Kidney epithelial cell (primary cell): ENCODE measurements at regions not wholly inside any gene's neighbourhood (a gene's known extent, or its start where the extent isn't known, plus 50 kb on each side); places are given as distances from the start of the nearest gene placed in this dataset.
"Not testable (repeated sequence)": the region's sequence is repeated elsewhere in the genome, so short reads cannot be mapped to it uniquely, and the experiment has no call there.

Experiments
- DNase-seq: peaks from one replicate; pipeline ENCODE4 v3.0.0-alpha.2; 2010; ENCODE audit warnings: low read depth
- H3K27me3 ChIP-seq: 2 replicates; pipeline ENCODE4 v1.6.0; 2011; ENCODE audit warnings: low read length; ENCODE audit not compliant: control insufficient read depth, insufficient read depth
- H3K36me3 ChIP-seq: 2 replicates; pipeline ENCODE4 v1.5.1; 2011; ENCODE audit warnings: low read length; ENCODE audit not compliant: control insufficient read depth, insufficient read depth
- H3K4me3 ChIP-seq: 2 replicates; pipeline ENCODE4 v1.5.1; 2011; ENCODE audit warnings: low read depth, mild to moderate bottlenecking, control low read depth, low read length
- CTCF ChIP-seq: IDR thresholded peaks from 2 replicates; pipeline ENCODE4 v1.5.1; 2011; ENCODE audit warnings: mild to moderate bottlenecking, moderate library complexity, low read length, control low read depth, inconsistent platforms; ENCODE audit not compliant: insufficient read depth, poor library complexity, severe bottlenecking

- TF ChIP-seq CTCF: no peak
- no peaks in the 10 kb centered on the region for H3K27me3 ChIP-seq
- no peak for DNase-seq
- H3K36me3 ChIP-seq: no peaks in the 10 kb centered on the region
- H3K4me3 ChIP-seq: no peak overlapping the region
Observed at GRCh38 chr1:94298861-94299260, 61.5 kb upstream of the ARHGAP29 start.

- no peak for TF ChIP-seq CTCF
- no peaks in the 10 kb centered on the region for H3K36me3 ChIP-seq
- H3K4me3 ChIP-seq: no peak overlapping the region
- no peak for DNase-seq
- H3K27me3 ChIP-seq: no peaks in the 10 kb centered on the region
Observed at GRCh38 chr1:94296018-94296417, 58.6 kb upstream of the ARHGAP29 start.

- not testable (repeated sequence) for DNase-seq, H3K27me3 ChIP-seq, H3K36me3 ChIP-seq, H3K4me3 ChIP-seq
Observed at GRCh38 chr1:94292978-94293377, 55.6 kb upstream of the ARHGAP29 start.

GRCh38 chr1:94289244-94289643 lies 51.9 kb upstream of the ARHGAP29 start:
- H3K27me3 ChIP-seq, DNase-seq, H3K4me3 ChIP-seq, H3K36me3 ChIP-seq: not testable (repeated sequence)
